GM19397 (cell line): ENCODE measurements at regions not wholly inside any gene's neighbourhood (a gene's known extent, or its start where the extent isn't known, plus 50 kb on each side); places are given as distances from the start of the nearest gene placed in this dataset.
A peak's percentile ranks its signal among the peaks of the same experiment; 100 is the strongest.
"Not testable (repeated sequence)": the region's sequence is repeated elsewhere in the genome, so short reads cannot be mapped to it uniquely, and the experiment has no call there.

Experiments
- ATAC-seq: cut with Tn5 transposase; IDR thresholded peaks from one replicate; pipeline ENCODE4 v1.9.1; 2021; ENCODE audit warnings: mild to moderate bottlenecking, moderate library complexity; ENCODE audit not compliant: unreplicated experiment

- ATAC-seq: no peak
These were observed 57.0 kb downstream of the PCDH20 start for GRCh38 chr13:61358599-61358998.

GRCh38 chr13:61350341-61350740, 65.3 kb downstream of the PCDH20 start:
- no peak for ATAC-seq

GRCh38 chr13:61339054-61339621, 76.5 kb downstream of the PCDH20 start:
- no peak for ATAC-seq

- no peak for ATAC-seq
These were observed 99.0 kb downstream of the PCDH20 start for GRCh38 chr13:61316647-61317046.

GRCh38 chr13:61294467-61295191, 121.0 kb downstream of the PCDH20 start:
- no peak for ATAC-seq

GRCh38 chr13:61286148-61286745, 129.4 kb downstream of the PCDH20 start:
- no peak for ATAC-seq

GRCh38 chr13:61277586-61278276, 137.9 kb downstream of the PCDH20 start:
- no peak for ATAC-seq

- no peak for ATAC-seq
These were observed 138.6 kb downstream of the PCDH20 start for GRCh38 chr13:61277088-61277487.

- no peak for ATAC-seq
These were observed 139.2 kb downstream of the PCDH20 start for GRCh38 chr13:61276401-61276800.

- ATAC-seq: no peak
These were observed 139.9 kb downstream of the PCDH20 start for GRCh38 chr13:61275736-61276135.

- ATAC-seq: no peak
These were observed 140.4 kb downstream of the PCDH20 start for GRCh38 chr13:61275251-61275650.

- not testable (repeated sequence) for ATAC-seq
These were observed 148.8 kb downstream of the PCDH20 start for GRCh38 chr13:61266896-61267295.

GRCh38 chr13:61261746-61262472, 153.7 kb downstream of the PCDH20 start:
- ATAC-seq: no peak

GRCh38 chr13:61258185-61258584, 157.5 kb downstream of the PCDH20 start:
- ATAC-seq: peak; percentile 63

GRCh38 chr13:61255040-61255796, 160.4 kb downstream of the PCDH20 start:
- no peak for ATAC-seq

- ATAC-seq: peak; percentile 86
These were observed 162.4 kb downstream of the PCDH20 start for GRCh38 chr13:61253105-61253877.

GRCh38 chr13:61252213-61252612, 163.4 kb downstream of the PCDH20 start:
- no peak for ATAC-seq

GRCh38 chr13:61247149-61247936, 168.3 kb downstream of the PCDH20 start:
- peak; percentile 95 for ATAC-seq

- no peak for ATAC-seq
These were observed 169.3 kb downstream of the PCDH20 start for GRCh38 chr13:61246351-61246750.
